Mammary epithelial cell (primary cell): ENCODE measurements at regions not wholly inside any gene's neighbourhood (a gene's known extent, or its start where the extent isn't known, plus 50 kb on each side); places are given as distances from the start of the nearest gene placed in this dataset.
"Not testable (repeated sequence)": the region's sequence is repeated elsewhere in the genome, so short reads cannot be mapped to it uniquely, and the experiment has no call there.

Source experiments
- CTCF ChIP-seq, 2 donors: IDR thresholded peaks in 1 of 2; conservative IDR thresholded peaks in 1 of 2; 2 replicates each; pipeline ENCODE4 v1.5.1; 2011 to 2012; ENCODE audit warnings: inconsistent platforms in 2 of 2, low read length in 2 of 2, mild to moderate bottlenecking in 2 of 2, control low read depth in 1 of 2, low read depth in 1 of 2; ENCODE audit not compliant: insufficient read depth in 1 of 2; ENCODE audit errors: extremely low read depth in 1 of 2
- EZH2 ChIP-seq: IDR thresholded peaks from 2 replicates; pipeline ENCODE4 v1.6.1; 2012; ENCODE audit warnings: low read length, inconsistent platforms, borderline replicate concordance

- not testable (repeated sequence) for TF ChIP-seq CTCF (conservative IDR thresholded peaks at IDR 0.05 in 1 of 2, IDR thresholded peaks at IDR 0.05 in 1 of 2; ENCODE audit: extremely low read depth in 1 of 2, insufficient read depth in 1 of 2, low read depth in 1 of 2, low read length in 2 of 2); EZH2
Observed at GRCh38 chr3:194904999-194905398, 219.3 kb downstream of the FAM43A start.
